Uterus (tissue), 2 donors: ENCODE measurements at regions not wholly inside any gene's neighbourhood (a gene's known extent, or its start where the extent isn't known, plus 50 kb on each side); places are given as distances from the start of the nearest gene placed in this dataset.

Experiments used
- POLR2A ChIP-seq, 2 donors: fragments of 450-650 bp; IDR thresholded peaks; one replicate each; pipeline ENCODE4 v1.6.1; 2016; ENCODE audit warnings: antibody characterized with exemption in 2 of 2, mild to moderate bottlenecking in 1 of 2, moderate library complexity in 1 of 2
- TF ChIP-seq, protein P1 (sequence below), 4 experiments: fragments of 200-600 bp in 2 of 4; fragments of 450-650 bp in 2 of 4; sonication (generic) in 2 of 4; IDR thresholded peaks; one replicate each; pipeline ENCODE4 v1.5.1; 2016 to 2019; ENCODE audit warnings: antibody characterized with exemption in 4 of 4, mild to moderate bottlenecking in 2 of 4, moderate library complexity in 1 of 4

DNA sequence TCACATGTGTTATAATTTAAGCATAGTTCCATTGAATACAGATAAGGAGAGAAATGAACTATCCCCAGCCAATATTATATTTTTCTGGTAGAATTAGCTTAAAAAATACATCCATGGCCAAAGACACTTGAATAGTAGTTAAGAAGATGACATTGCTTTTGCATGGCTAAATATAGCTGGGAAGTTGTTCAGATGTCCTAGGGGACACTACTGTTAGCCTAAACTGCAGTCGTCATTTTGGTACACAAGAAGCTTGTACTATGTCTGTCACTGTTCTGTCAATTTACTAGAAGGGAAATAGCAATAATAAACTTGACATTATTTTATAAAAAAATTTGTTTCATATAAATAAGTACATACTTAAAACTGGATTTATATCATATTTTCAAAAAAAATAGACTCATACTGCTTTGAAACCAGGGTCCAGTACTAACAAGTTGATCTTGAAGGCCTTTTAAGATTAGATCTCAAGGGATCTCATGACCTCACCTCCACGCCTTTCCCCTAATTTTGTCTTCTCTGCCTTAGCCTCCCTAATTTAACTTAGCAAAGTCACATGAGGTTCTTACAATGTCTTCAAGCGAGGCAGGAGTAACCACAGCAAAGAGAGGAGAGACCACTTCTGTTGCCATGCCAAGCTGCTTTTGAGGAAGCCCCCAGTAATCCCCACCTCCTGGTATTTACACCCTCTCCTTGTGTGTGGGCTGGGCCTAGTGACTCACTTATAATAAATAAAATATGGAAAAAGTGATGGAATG lies 81.0 kb downstream of the AVPR1A start:
- TF ChIP-seq, protein P1, sequence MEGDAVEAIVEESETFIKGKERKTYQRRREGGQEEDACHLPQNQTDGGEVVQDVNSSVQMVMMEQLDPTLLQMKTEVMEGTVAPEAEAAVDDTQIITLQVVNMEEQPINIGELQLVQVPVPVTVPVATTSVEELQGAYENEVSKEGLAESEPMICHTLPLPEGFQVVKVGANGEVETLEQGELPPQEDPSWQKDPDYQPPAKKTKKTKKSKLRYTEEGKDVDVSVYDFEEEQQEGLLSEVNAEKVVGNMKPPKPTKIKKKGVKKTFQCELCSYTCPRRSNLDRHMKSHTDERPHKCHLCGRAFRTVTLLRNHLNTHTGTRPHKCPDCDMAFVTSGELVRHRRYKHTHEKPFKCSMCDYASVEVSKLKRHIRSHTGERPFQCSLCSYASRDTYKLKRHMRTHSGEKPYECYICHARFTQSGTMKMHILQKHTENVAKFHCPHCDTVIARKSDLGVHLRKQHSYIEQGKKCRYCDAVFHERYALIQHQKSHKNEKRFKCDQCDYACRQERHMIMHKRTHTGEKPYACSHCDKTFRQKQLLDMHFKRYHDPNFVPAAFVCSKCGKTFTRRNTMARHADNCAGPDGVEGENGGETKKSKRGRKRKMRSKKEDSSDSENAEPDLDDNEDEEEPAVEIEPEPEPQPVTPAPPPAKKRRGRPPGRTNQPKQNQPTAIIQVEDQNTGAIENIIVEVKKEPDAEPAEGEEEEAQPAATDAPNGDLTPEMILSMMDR (IDR thresholded peaks at IDR 0.05), result no peak
- no peak for TF ChIP-seq POLR2A (IDR thresholded peaks at IDR 0.05)
